Transverse colon (tissue), 4 donors: ENCODE measurements at regions not wholly inside any gene's neighbourhood (a gene's known extent, or its start where the extent isn't known, plus 50 kb on each side); places are given as distances from the start of the nearest gene placed in this dataset.

Source experiments
- DNase-seq: peaks from one replicate; pipeline ENCODE4 v3.0.0-alpha.2; 2019
- H3K27ac ChIP-seq, 4 donors: fragments of 200-600 bp; sonication (generic); 2 replicates each; pipeline ENCODE4 v1.5.1; 2016 to 2018; ENCODE audit warnings: inconsistent platforms in 4 of 4
- H3K27me3 ChIP-seq: fragments of 200-600 bp; sonication (generic); 2 replicates; pipeline ENCODE4 v1.5.1; 2017; ENCODE audit warnings: inconsistent platforms
- H3K36me3 ChIP-seq, 4 donors: fragments of 200-600 bp; sonication (generic); 2 replicates each; pipeline ENCODE4 v1.5.1; 2017 to 2019; ENCODE audit warnings: inconsistent platforms in 4 of 4
- H3K4me1 ChIP-seq, 4 donors: fragments of 200-600 bp; sonication (generic); 2 replicates each; pipeline ENCODE4 v1.5.1; 2017 to 2020; ENCODE audit warnings: inconsistent platforms in 4 of 4
- H3K4me3 ChIP-seq, 4 donors: fragments of 200-600 bp; sonication (generic); 1 replicate in 1 of 4; 2 replicates in 3 of 4; pipeline versions ENCODE4 v1.5.1 to v1.6.1; 2017 to 2019; ENCODE audit warnings: inconsistent platforms in 4 of 4
- H3K9me3 ChIP-seq, 2 donors: fragments of 200-600 bp; sonication (generic); 2 replicates each; pipeline ENCODE4 v1.5.1; 2017 to 2019; ENCODE audit warnings: inconsistent platforms in 2 of 2
- EP300 ChIP-seq: sonication (generic); formaldehyde crosslinking; IDR thresholded peaks from one replicate; pipeline ENCODE4 v1.6.1; 2017; ENCODE audit warnings: antibody characterized with exemption, low read depth
- POLR2A ChIP-seq: fragments of 450-650 bp; IDR thresholded peaks from one replicate; pipeline ENCODE4 v1.6.1; 2016; ENCODE audit warnings: antibody characterized with exemption, mild to moderate bottlenecking, moderate library complexity
- POLR2AphosphoS5 ChIP-seq, 3 donors: sonication (generic); formaldehyde crosslinking; IDR thresholded peaks; one replicate each; pipeline ENCODE4 v1.6.1; 2016; ENCODE audit warnings: antibody characterized with exemption in 3 of 3
- WGBS, 2 donors: methylation state at CpG; one replicate each; pipeline ENCODE4 v1.1.5; 2018; ENCODE audit warnings: low coverage in 1 of 2; 5-methylcytosine and 5-hydroxymethylcytosine counted together
- in situ Hi-C, 4 donors: fragments of 200-750 bp; cut with MboI; loops; one replicate each; pipeline versions ENCODE4 v1.15.0 to v1.15.1; 2017; ENCODE audit warnings: low sequenced_read_pairs in 3 of 4, low pct_ligation_motif_present in 1 of 4, low pct_unique_long_range_greater_than_20kb in 1 of 4
- intact Hi-C: fragments of 100-400 bp; cut with DNase I; formaldehyde crosslinking; loops from one replicate; pipeline ENCODE4 v1.15.1; 2023; ENCODE audit warnings: low total_unique reads
- TF ChIP-seq, protein P1 (sequence below), 5 experiments: fragments of 200-600 bp in 3 of 5; fragments of 450-650 bp in 2 of 5; sonication (generic) in 3 of 5; IDR thresholded peaks; 1 replicate in 2 of 5; 2 replicates in 3 of 5; pipeline ENCODE4 v1.5.1; 2016 to 2017; ENCODE audit warnings: antibody characterized with exemption in 5 of 5, inconsistent platforms in 3 of 5, mild to moderate bottlenecking in 2 of 5, moderate library complexity in 1 of 5

DNA sequence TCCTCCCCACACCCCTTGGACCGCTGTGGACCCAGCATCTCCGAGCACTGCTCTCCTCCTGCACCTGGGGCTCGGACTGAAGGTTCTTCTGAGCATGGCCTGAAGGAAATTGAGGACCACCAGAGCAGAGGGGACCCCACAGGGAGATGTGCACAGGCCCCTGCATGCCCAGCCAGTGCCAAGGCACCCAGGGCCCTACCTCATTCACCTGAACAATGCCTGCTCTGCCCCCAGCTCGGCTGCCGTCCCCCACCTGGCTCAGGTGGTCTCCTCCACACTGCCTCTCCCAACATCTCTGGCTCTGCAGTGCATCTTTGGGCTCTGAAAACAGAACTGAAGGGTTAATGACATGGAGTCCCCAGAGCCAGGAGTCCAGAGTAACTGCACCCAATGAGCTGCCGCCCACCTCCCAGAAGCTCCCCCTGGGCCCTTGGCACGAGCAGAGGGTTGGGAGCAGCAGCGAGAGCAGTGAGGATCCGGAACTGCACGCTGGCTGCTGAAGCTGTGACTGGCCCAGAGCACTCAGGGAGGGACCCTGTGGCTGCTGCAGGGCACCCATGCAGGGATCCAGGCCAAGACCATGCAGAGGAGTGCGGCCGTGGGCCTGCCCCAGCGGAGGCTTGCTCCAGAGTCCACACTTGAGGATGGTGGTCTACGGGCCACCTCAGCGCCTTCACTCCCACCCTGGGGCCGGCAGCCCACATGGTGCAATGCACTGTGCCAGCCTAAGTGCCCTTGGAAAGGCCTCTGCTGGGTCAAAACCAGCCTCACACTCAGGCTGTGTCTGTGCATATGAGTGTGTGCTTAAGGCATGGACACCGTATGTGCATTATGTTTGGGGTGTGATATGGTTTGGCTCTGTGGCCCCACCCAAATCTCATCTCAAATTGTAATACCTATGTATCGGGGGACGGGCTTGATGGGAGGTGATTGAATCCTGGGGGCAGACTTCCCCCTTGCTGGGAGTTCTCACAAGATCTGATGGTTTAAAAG, 686.1 kb downstream of the TBC1D22A start:
- Histone ChIP-seq H3K4me1 (no peaks in the 10 kb centered on the region), H3K9me3 (no peaks in the 10 kb centered on the region), H3K27me3 (no peaks in the 10 kb centered on the region), H3K27ac (no peak overlapping the region), H3K36me3 (no peaks in the 10 kb centered on the region), H3K4me3 (no peak overlapping the region)
- WGBS, 2 donors, result 82% methylated on average over 19 of the region's 19 CpGs; no CpG with 5 or more reads in 1 of the 2 donors
- DNase-seq, result no peak
- in situ Hi-C loops, result no loop called here
- no peak for TF ChIP-seq POLR2AphosphoS5 (IDR thresholded peaks at IDR 0.05)
- TF ChIP-seq, protein P1, sequence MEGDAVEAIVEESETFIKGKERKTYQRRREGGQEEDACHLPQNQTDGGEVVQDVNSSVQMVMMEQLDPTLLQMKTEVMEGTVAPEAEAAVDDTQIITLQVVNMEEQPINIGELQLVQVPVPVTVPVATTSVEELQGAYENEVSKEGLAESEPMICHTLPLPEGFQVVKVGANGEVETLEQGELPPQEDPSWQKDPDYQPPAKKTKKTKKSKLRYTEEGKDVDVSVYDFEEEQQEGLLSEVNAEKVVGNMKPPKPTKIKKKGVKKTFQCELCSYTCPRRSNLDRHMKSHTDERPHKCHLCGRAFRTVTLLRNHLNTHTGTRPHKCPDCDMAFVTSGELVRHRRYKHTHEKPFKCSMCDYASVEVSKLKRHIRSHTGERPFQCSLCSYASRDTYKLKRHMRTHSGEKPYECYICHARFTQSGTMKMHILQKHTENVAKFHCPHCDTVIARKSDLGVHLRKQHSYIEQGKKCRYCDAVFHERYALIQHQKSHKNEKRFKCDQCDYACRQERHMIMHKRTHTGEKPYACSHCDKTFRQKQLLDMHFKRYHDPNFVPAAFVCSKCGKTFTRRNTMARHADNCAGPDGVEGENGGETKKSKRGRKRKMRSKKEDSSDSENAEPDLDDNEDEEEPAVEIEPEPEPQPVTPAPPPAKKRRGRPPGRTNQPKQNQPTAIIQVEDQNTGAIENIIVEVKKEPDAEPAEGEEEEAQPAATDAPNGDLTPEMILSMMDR (IDR thresholded peaks at IDR 0.05), result no peak
- TF ChIP-seq POLR2A, result no peak
- no peak for TF ChIP-seq EP300
- intact Hi-C loops, result no loop called here

- 70 to 83% methylated on average over 2 to 28 of the region's 28 CpGs for WGBS, 2 donors
- Histone ChIP-seq H3K27ac (no peak overlapping the region), H3K36me3 (no peaks in the 10 kb centered on the region), H3K4me1 (no peaks in the 10 kb centered on the region), H3K9me3 (no peaks in the 10 kb centered on the region), H3K4me3 (no peak overlapping the region), H3K27me3 (no peaks in the 10 kb centered on the region)
- TF ChIP-seq POLR2AphosphoS5 (IDR thresholded peaks at IDR 0.05) (no peak), POLR2A (no peak), EP300 (no peak)
- TF ChIP-seq, protein P1 (IDR thresholded peaks at IDR 0.05), result no peak
- in situ Hi-C loops, result no loop called here
- intact Hi-C loops, result no loop called here
- DNase-seq, result no peak
These were observed 684.7 kb downstream of the TBC1D22A start for GRCh38 chr22:47446821-47447810.

- no peak for DNase-seq
- Histone ChIP-seq H3K4me3 (no peak overlapping the region), H3K4me1 (no peaks in the 10 kb centered on the region), H3K27ac (no peak overlapping the region), H3K9me3 (no peaks in the 10 kb centered on the region), H3K27me3 (no peaks in the 10 kb centered on the region), H3K36me3 (no peaks in the 10 kb centered on the region)
- TF ChIP-seq POLR2AphosphoS5 (IDR thresholded peaks at IDR 0.05), result no peak
- TF ChIP-seq, protein P1 (IDR thresholded peaks at IDR 0.05), result no peak
- no peak for TF ChIP-seq EP300
- no peak for TF ChIP-seq POLR2A
- 81% methylated on average over 8 of the region's 8 CpGs; no CpG with 5 or more reads in 1 of the 2 donors for WGBS, 2 donors
- intact Hi-C loops, result no loop called here
- in situ Hi-C loops, result no loop called here
These were observed 683.9 kb downstream of the TBC1D22A start for GRCh38 chr22:47446331-47446730.
